ENCODE measurements at regions not wholly inside any gene's neighbourhood (a gene's known extent, or its start where the extent isn't known, plus 50 kb on each side); places are given as distances from the start of the nearest gene placed in this dataset.

- DNase-seq = no peak
Measured at GRCh38 chr18:77940566-77940965, 690.9 kb downstream of the GALR1 start.

- no peak for DNase-seq
Measured at GRCh38 chr18:77944533-77944932, 694.9 kb downstream of the GALR1 start.

- no peak for DNase-seq
Measured at GRCh38 chr18:77948567-77948966, 698.9 kb downstream of the GALR1 start.

GRCh38 chr18:77949355-77949973, 699.8 kb downstream of the GALR1 start:
- DNase-seq = no peak

- no peak for DNase-seq
Measured at GRCh38 chr18:77959248-77959647, 709.6 kb downstream of the GALR1 start.

GRCh38 chr18:77960791-77961410, 711.3 kb downstream of the GALR1 start:
- DNase-seq = no peak

GRCh38 chr18:77967071-77967470, 717.4 kb downstream of the GALR1 start:
- DNase-seq = no peak

- DNase-seq = no peak
Measured at GRCh38 chr18:77967791-77968190, 718.1 kb downstream of the GALR1 start.

GRCh38 chr18:77969972-77970371, 720.3 kb downstream of the GALR1 start:
- DNase-seq = no peak

- DNase-seq = no peak
Measured at GRCh38 chr18:77970814-77971213, 721.2 kb downstream of the GALR1 start.

- no peak for DNase-seq
Measured at GRCh38 chr18:77973745-77974144, 724.1 kb downstream of the GALR1 start.

GRCh38 chr18:77974329-77974728, 724.7 kb downstream of the GALR1 start:
- DNase-seq = no peak

- no peak for DNase-seq
Measured at GRCh38 chr18:77977331-77977730, 727.7 kb downstream of the GALR1 start.

- no peak for DNase-seq
Measured at GRCh38 chr18:77980275-77980674, 730.6 kb downstream of the GALR1 start.

- DNase-seq = no peak
Measured at GRCh38 chr18:77981874-77982273, 732.2 kb downstream of the GALR1 start.

- DNase-seq = no peak
Measured at GRCh38 chr18:77983270-77983669, 733.6 kb downstream of the GALR1 start.

GRCh38 chr18:77984178-77984577, 734.5 kb downstream of the GALR1 start:
- DNase-seq = no peak

- no peak for DNase-seq
Measured at GRCh38 chr18:77984833-77985232, 735.2 kb downstream of the GALR1 start.

GRCh38 chr18:77985526-77986281, 736.1 kb downstream of the GALR1 start:
- no peak for DNase-seq

GRCh38 chr18:77990131-77990530, 740.5 kb downstream of the GALR1 start:
- DNase-seq = no peak

GRCh38 chr18:77990901-77991300, 741.3 kb downstream of the GALR1 start:
- no peak for DNase-seq

GRCh38 chr18:77992057-77992456, 742.4 kb downstream of the GALR1 start:
- no peak for DNase-seq

- DNase-seq = no peak
Measured at GRCh38 chr18:77993188-77993981, 743.7 kb downstream of the GALR1 start.

Data from occipital lobe (tissue), 1 donor.